ENCODE measurements at regions not wholly inside any gene's neighbourhood (a gene's known extent, or its start where the extent isn't known, plus 50 kb on each side); places are given as distances from the start of the nearest gene placed in this dataset.

DNA sequence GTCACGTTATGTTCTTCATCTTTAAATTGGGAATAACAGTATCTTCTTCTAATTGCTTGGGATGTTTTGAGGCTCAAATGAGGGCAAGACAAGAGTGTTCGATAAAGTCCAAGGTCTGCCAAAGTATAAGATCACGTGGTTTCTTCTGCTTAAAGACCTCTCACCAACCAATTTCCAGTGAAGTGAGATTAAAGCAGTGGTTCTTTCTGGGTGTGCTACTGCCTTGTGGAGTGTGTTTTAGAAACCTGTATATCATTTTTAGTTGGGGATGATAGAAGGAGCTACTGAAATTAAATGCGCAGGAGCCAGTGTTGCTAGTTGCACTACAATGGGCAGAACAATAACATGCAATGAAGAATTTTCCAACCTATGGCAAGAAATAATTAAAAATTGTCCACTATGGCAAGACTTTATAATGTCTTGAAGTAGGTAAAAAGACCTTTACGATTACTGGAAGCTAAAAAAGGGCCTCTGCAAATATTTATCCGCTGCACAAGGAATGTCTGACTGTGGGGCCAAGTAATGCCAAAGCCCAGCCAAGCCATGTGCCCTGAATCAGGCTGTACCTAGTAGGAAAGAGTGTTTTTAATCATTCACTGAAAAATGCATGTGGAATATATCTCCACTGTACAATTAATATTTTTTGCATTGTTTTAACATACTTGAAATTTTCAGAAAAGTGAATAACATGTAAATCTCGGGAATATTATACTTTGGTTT is 244.5 kb upstream of the REG3G start:
- DNase-seq (ENCODE audit: low read depth, low spot score), result no peak
- ChIA-PET CTCF (no interaction called here), POLR2A (no interaction called here)
- no peak overlapping the region for H3K4me3 ChIP-seq (ENCODE audit: low read depth, low read length)
- TF ChIP-seq, protein P1, sequence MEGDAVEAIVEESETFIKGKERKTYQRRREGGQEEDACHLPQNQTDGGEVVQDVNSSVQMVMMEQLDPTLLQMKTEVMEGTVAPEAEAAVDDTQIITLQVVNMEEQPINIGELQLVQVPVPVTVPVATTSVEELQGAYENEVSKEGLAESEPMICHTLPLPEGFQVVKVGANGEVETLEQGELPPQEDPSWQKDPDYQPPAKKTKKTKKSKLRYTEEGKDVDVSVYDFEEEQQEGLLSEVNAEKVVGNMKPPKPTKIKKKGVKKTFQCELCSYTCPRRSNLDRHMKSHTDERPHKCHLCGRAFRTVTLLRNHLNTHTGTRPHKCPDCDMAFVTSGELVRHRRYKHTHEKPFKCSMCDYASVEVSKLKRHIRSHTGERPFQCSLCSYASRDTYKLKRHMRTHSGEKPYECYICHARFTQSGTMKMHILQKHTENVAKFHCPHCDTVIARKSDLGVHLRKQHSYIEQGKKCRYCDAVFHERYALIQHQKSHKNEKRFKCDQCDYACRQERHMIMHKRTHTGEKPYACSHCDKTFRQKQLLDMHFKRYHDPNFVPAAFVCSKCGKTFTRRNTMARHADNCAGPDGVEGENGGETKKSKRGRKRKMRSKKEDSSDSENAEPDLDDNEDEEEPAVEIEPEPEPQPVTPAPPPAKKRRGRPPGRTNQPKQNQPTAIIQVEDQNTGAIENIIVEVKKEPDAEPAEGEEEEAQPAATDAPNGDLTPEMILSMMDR (IDR thresholded peaks at IDR 0.05; ENCODE audit: insufficient read depth, low read length, missing control alignments), result no peak

DNA sequence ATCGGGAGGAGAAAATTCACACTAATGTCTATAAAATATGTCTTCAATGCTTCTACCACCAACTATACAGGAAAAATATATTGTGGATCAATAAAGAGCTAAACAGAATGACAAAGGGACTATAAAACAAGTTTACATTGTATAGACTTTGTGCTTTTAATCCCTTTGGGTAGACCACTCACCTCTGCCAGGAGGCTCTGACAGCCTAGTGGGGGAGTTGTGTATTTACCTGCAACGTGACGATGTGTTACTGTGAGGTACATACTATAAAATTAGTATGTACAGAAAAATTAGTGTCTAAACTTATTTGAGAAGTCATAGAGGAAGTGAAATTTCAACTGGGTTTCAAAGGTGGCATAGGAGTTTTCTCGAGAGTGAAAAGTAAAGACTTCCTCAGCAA is 243.3 kb upstream of the REG3G start:
- TF ChIP-seq, protein P1 (IDR thresholded peaks at IDR 0.05; ENCODE audit: insufficient read depth, low read length, missing control alignments), result no peak
- ChIA-PET POLR2A (no interaction called here), CTCF (no interaction called here)
- H3K4me3 ChIP-seq (ENCODE audit: low read depth, low read length), result no peak overlapping the region
- no peak for DNase-seq (ENCODE audit: low read depth, low spot score)

DNA sequence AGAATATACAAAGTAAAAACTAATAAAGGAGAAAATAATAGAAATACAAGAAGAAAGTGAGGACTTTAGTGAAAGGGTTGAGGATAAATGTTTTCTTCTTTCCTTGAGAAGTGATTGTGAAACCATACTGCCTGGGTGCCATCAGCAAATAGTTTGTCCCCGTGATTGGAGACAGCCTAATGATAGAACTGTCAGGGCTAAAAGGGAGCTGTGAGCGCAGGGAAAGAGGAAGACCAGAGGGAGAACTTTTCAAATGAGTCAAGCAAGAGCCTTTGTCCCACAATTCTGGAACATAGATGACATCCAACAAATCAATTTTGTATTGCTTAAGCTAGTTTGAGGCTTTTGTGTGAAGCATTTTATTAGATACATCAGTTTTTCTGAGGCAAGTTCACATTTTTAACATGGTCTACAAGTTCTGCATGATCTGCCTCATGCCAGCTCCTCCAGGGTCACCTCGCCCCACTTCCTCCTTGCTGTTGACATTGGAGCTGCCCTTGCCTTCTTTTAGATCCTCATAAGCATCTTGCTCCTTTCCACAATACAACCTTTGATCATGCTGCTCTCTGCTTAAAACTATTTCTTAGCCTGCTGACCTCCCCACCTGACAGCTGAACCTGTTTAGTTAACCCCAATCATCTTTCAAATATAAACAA is 213.4 kb upstream of the REG3G start:
- POLR2A ChIA-PET, result no interaction called here
- no peak overlapping the region for H3K4me3 ChIP-seq (ENCODE audit: low read depth, low read length)
- CTCF ChIA-PET, result no interaction called here
- TF ChIP-seq, protein P1 (IDR thresholded peaks at IDR 0.05; ENCODE audit: insufficient read depth, low read length, missing control alignments), result no peak
- no peak for DNase-seq (ENCODE audit: low read depth, low spot score)

DNA sequence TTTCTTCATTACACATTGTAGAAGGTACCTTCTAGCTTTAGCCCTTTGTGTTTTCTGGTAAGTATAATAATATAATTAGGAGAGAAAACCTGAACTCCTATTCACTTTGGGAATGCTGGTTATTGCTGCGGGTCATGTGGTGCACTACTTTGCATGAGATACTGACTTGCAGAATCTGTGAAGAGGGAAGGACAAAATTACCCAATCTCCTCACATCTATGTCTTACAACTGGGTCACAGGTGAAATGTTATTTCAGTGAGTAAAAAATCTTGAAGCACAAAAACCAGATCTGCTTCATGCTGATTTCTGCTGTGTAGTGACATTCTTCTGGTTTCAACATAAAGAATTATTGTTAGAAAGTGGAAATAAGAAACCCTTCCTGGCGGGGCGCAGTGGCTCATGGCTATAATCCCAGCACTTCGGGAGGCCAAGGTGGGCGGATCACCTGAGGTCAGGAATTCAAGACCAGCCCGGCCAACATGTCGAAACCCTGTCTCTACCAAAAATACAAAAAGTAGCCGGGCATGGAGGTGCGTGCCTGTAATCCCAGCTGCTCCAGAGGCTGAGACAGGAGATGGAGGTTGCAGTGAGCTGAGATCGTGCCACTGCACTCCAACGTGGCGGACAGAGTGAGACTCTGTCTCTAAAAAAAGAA is 211.0 kb upstream of the REG3G start:
- DNase-seq (ENCODE audit: low read depth, low spot score), result no peak
- no peak overlapping the region for H3K4me3 ChIP-seq (ENCODE audit: low read depth, low read length)
- ChIA-PET POLR2A (no interaction called here), CTCF (no interaction called here)
- TF ChIP-seq, protein P1 (IDR thresholded peaks at IDR 0.05; ENCODE audit: insufficient read depth, low read length, missing control alignments), result no peak

DNA sequence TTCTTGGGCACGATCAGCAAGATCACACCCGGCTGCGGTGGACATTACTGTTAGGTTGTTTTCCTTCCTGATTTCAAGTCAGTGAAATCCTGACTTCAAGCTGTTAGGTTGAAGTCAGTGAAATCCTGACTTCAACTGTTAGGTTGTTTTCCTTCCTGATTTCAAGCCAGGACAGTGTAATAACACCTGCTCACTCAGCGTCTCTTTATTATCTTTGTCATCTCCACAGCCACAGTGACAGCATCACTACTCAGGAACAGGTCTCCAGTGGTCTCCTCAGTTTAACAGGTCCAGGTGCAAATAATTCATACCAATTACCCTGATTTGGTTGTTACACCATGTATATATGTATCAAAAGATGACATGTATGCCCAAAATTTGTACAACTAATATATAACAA is 208.1 kb upstream of the REG3G start:
- no peak overlapping the region for H3K4me3 ChIP-seq (ENCODE audit: low read depth, low read length)
- TF ChIP-seq, protein P1 (IDR thresholded peaks at IDR 0.05; ENCODE audit: insufficient read depth, low read length, missing control alignments), result no peak
- no peak for DNase-seq (ENCODE audit: low read depth, low spot score)
- ChIA-PET CTCF (no interaction called here), POLR2A (no interaction called here)

DNA sequence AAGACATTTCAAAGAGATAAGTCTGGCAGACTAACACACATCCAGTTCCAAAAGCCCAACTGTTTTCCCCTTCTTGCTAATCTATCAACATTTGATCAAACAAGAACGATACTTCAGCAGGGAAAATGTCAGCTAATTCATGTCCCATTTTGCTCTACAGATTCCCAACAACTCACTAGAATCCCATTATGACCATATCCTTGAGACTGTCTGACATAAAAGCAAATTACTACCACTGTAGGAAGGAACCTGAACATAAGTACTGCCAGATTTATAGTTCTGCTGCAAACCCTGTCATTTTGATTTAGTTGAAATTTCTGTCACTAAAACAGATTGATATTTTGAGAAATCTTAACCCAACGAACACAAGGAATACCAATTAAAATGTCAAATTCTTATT is 193.0 kb upstream of the REG3G start:
- no peak for DNase-seq (ENCODE audit: low read depth, low spot score)
- POLR2A ChIA-PET, result no interaction called here
- TF ChIP-seq, protein P1 (IDR thresholded peaks at IDR 0.05; ENCODE audit: insufficient read depth, low read length, missing control alignments), result no peak
- no peak overlapping the region for H3K4me3 ChIP-seq (ENCODE audit: low read depth, low read length)
- CTCF ChIA-PET, result no interaction called here
